ENCODE measurements at regions not wholly inside any gene's neighbourhood (a gene's known extent, or its start where the extent isn't known, plus 50 kb on each side); places are given as distances from the start of the nearest gene placed in this dataset.

DNA sequence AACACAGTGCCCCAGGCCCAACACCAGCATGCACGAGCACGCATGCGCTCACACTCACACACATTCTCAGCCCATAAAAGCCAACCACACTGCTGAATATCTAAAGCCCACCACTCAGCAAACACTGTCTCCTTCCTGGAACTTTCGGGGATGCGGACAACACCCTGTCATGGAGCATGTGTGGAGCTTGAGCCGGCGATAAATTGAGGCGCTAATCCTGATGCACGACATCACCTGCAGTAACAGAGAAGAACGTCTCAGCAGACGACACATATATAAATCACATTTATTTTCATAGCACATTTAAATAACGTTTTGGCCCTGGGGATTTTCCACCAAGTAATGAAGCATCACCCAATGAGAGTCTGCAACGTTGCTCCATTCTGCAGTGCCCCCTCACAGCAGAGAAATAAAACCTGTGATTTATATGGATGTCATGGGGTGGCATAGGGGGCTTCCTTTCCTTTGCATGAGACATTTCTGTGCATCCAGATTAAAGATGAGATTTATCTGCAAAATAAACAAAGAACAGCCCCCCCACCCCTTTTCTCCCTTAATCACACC, 267.7 kb upstream of the NFE2L3 start:
- Histone ChIP-seq H3K9ac (ENCODE audit: insufficient read depth, low read length) (no peak overlapping the region), H3K27ac (ENCODE audit: insufficient read depth, low read length) (no peak overlapping the region), H4K20me1 (ENCODE audit: control insufficient read depth, extremely low read depth, insufficient read depth, low read length) (no peaks in the 10 kb centered on the region), H3K4me1 (ENCODE audit: control insufficient read depth, extremely low read depth, insufficient read depth, low read length) (no peaks in the 10 kb centered on the region), H3K36me3 (ENCODE audit: control insufficient read depth, insufficient read depth, low read length) (no peaks in the 10 kb centered on the region), H3K27me3 (ENCODE audit: control insufficient read depth, insufficient read depth, low read length) (peaks cover 4% of the 10 kb centered on the region), H3K9me3 (ENCODE audit: control insufficient read depth, insufficient read depth, low read depth, low read length) (no peaks in the 10 kb centered on the region), H2AFZ (ENCODE audit: low read length) (no peak overlapping the region), H3K4me3 (replicated peaks in 1 of 4; ENCODE audit: control extremely low read depth in 1 of 4, insufficient read depth in 1 of 4, low read depth in 3 of 4, low read length in 4 of 4) (no peak overlapping the region), H3K79me2 (ENCODE audit: control insufficient read depth, insufficient read depth, low read length) (no peaks in the 10 kb centered on the region), H3K4me2 (ENCODE audit: extremely low read depth, insufficient read depth, low read length) (no peak overlapping the region)
- TF ChIP-seq, protein P1, sequence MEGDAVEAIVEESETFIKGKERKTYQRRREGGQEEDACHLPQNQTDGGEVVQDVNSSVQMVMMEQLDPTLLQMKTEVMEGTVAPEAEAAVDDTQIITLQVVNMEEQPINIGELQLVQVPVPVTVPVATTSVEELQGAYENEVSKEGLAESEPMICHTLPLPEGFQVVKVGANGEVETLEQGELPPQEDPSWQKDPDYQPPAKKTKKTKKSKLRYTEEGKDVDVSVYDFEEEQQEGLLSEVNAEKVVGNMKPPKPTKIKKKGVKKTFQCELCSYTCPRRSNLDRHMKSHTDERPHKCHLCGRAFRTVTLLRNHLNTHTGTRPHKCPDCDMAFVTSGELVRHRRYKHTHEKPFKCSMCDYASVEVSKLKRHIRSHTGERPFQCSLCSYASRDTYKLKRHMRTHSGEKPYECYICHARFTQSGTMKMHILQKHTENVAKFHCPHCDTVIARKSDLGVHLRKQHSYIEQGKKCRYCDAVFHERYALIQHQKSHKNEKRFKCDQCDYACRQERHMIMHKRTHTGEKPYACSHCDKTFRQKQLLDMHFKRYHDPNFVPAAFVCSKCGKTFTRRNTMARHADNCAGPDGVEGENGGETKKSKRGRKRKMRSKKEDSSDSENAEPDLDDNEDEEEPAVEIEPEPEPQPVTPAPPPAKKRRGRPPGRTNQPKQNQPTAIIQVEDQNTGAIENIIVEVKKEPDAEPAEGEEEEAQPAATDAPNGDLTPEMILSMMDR (conservative IDR thresholded peaks at IDR 0.05 in 1 of 2, IDR thresholded peaks at IDR 0.05 in 1 of 2; ENCODE audit: low read depth in 1 of 2, low read length in 2 of 2) = no peak
- no peak for TF ChIP-seq EZH2 (IDR thresholded peaks at IDR 0.05; ENCODE audit: low read length, missing control alignments)
- no peak for DNase-seq (ENCODE audit: low read depth in 2 of 2)

DNA sequence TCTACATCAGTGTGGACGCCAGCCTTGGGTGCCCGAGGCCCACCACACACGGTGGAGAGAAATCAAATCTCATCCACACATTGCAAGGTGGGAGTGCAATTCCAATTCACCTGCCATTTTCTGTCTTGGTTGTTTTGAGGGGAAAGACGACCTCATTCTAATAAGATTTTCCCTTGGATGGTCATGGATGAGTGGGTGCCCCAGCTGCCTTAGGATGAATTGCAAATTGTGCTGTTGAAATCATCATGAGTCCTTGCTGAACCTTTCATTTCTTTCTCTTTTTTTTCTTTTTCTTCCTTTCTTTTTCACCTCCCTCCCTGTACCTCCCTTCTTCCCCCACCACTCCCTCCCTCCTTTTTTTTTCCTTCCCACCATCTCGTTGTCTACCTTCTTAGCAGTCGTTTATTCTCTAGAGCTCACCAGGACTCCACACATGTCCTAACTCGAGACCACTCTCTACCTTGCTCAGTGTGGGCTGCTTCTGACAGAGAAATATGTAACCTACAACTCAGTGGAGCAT, 266.9 kb upstream of the NFE2L3 start:
- Histone ChIP-seq H3K27ac (ENCODE audit: insufficient read depth, low read length) (no peak overlapping the region), H3K4me2 (ENCODE audit: extremely low read depth, insufficient read depth, low read length) (no peak overlapping the region), H3K36me3 (ENCODE audit: control insufficient read depth, insufficient read depth, low read length) (no peaks in the 10 kb centered on the region), H3K79me2 (ENCODE audit: control insufficient read depth, insufficient read depth, low read length) (no peaks in the 10 kb centered on the region), H3K9me3 (ENCODE audit: control insufficient read depth, insufficient read depth, low read depth, low read length) (no peaks in the 10 kb centered on the region), H4K20me1 (ENCODE audit: control insufficient read depth, extremely low read depth, insufficient read depth, low read length) (no peaks in the 10 kb centered on the region), H3K27me3 (ENCODE audit: control insufficient read depth, insufficient read depth, low read length) (peaks cover 4% of the 10 kb centered on the region), H3K9ac (ENCODE audit: insufficient read depth, low read length) (no peak overlapping the region), H3K4me1 (ENCODE audit: control insufficient read depth, extremely low read depth, insufficient read depth, low read length) (no peaks in the 10 kb centered on the region), H3K4me3 (replicated peaks in 1 of 4; ENCODE audit: control extremely low read depth in 1 of 4, insufficient read depth in 1 of 4, low read depth in 3 of 4, low read length in 4 of 4) (no peak overlapping the region), H2AFZ (ENCODE audit: low read length) (no peak overlapping the region)
- no peak for DNase-seq (ENCODE audit: low read depth in 2 of 2)
- no peak for TF ChIP-seq EZH2 (IDR thresholded peaks at IDR 0.05; ENCODE audit: low read length, missing control alignments)
- TF ChIP-seq, protein P1 (conservative IDR thresholded peaks at IDR 0.05 in 1 of 2, IDR thresholded peaks at IDR 0.05 in 1 of 2; ENCODE audit: low read depth in 1 of 2, low read length in 2 of 2) = no peak

DNA sequence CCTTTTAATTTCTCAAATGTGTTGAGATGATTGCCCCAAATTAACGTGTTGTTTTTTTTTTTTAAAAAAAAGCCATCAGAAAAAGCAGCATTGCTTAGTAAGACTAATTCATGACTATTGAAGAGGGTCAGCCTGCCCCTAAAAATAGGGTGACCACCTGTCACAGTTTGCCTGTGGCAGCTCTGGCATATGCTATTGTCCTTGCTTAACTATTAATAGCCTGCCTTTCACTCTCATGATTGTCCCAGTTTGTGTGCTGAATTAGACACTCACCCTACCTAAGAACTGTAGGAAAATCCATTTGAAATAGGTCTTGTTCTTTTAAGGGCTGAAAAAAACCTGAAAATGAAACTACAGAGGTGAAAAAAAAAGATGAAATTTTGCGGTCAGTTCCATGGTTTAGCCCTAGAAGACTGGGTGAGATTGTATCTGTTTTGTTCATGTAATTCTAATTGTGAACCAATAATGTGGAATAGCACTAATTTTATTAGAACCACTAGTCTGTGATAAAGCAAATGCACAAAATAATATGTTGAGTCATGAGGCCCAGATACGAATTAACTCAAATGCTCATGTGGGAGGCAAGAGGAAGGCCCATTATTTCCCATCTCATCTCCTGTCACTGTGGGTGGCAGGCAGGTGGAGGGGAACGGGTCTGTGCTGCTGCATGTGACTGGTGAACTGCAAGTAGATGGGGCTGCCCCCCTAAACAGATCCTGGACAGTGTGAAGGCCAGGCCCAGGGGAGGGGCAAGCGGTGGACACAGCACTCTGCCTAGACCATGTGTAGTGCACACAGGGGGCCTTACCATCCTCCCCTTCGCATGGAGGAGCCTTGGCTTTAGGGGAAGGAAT, 265.4 kb upstream of the NFE2L3 start:
- TF ChIP-seq, protein P1 (conservative IDR thresholded peaks at IDR 0.05 in 1 of 2, IDR thresholded peaks at IDR 0.05 in 1 of 2; ENCODE audit: low read depth in 1 of 2, low read length in 2 of 2) = no peak
- TF ChIP-seq EZH2 (IDR thresholded peaks at IDR 0.05; ENCODE audit: low read length, missing control alignments) = no peak
- DNase-seq (ENCODE audit: low read depth in 2 of 2) = no peak
- H3K27me3 ChIP-seq (ENCODE audit: control insufficient read depth, insufficient read depth, low read length) = peaks cover 6% of the 10 kb centered on the region
- no peak overlapping the region for H2AFZ ChIP-seq (ENCODE audit: low read length)
- H3K9ac ChIP-seq (ENCODE audit: insufficient read depth, low read length) = no peak overlapping the region
- no peak overlapping the region for H3K27ac ChIP-seq (ENCODE audit: insufficient read depth, low read length)
- no peaks in the 10 kb centered on the region for H3K79me2 ChIP-seq (ENCODE audit: control insufficient read depth, insufficient read depth, low read length)
- no peaks in the 10 kb centered on the region for H3K36me3 ChIP-seq (ENCODE audit: control insufficient read depth, insufficient read depth, low read length)
- H3K9me3 ChIP-seq (ENCODE audit: control insufficient read depth, insufficient read depth, low read depth, low read length) = no peaks in the 10 kb centered on the region
- H3K4me2 ChIP-seq (ENCODE audit: extremely low read depth, insufficient read depth, low read length) = no peak overlapping the region
- H4K20me1 ChIP-seq (ENCODE audit: control insufficient read depth, extremely low read depth, insufficient read depth, low read length) = no peaks in the 10 kb centered on the region
- no peak overlapping the region for H3K4me3 ChIP-seq (replicated peaks in 1 of 4; ENCODE audit: control extremely low read depth in 1 of 4, insufficient read depth in 1 of 4, low read depth in 3 of 4, low read length in 4 of 4)
- H3K4me1 ChIP-seq (ENCODE audit: control insufficient read depth, extremely low read depth, insufficient read depth, low read length) = no peaks in the 10 kb centered on the region
